ENCODE measurements at regions not wholly inside any gene's neighbourhood (a gene's known extent, or its start where the extent isn't known, plus 50 kb on each side); places are given as distances from the start of the nearest gene placed in this dataset.

- no peaks in the 10 kb centered on the region for H3K9me1 ChIP-seq (replicated peaks; ENCODE audit: control insufficient read depth, extremely low read depth, insufficient read depth, low read length)
- H3K27ac ChIP-seq (ENCODE audit: insufficient read depth, low read depth, low read length), result no peak overlapping the region
- H3K9me3 ChIP-seq (replicated peaks; ENCODE audit: control insufficient read depth, insufficient read depth, low read length), result no peaks in the 10 kb centered on the region
- POLR2A ChIA-PET, result no interaction called here
- H3K4me3 ChIP-seq (replicated peaks in 1 of 3; ENCODE audit: insufficient read depth in 1 of 3, low read depth in 1 of 3, low read length in 3 of 3), result no peak overlapping the region
- H3K9ac ChIP-seq (replicated peaks; ENCODE audit: extremely low read depth, insufficient read depth, low read length), result no peak overlapping the region
- intact Hi-C loops (cut with micrococcal nuclease), result no loop called here
- no peaks in the 10 kb centered on the region for H3K4me1 ChIP-seq (ENCODE audit: control insufficient read depth, extremely low read depth, insufficient read depth, low read length)
- no peaks in the 10 kb centered on the region for H3K79me2 ChIP-seq (ENCODE audit: control insufficient read depth, insufficient read depth, low read length)
- DNase-seq (ENCODE audit: low read depth, low spot score), result no peak
- CTCF ChIA-PET, result no interaction called here
- dilution Hi-C loops (cut with MboI; ENCODE audit: extremely low pct_ligation_motif_present, low sequenced_read_pairs), result no loop called here
- no peak for FAIRE-seq
- H3K27me3 ChIP-seq (ENCODE audit: control insufficient read depth in 2 of 2, insufficient read depth in 2 of 2, low read length in 2 of 2), result no peaks in the 10 kb centered on the region
- TF ChIP-seq, protein P1, sequence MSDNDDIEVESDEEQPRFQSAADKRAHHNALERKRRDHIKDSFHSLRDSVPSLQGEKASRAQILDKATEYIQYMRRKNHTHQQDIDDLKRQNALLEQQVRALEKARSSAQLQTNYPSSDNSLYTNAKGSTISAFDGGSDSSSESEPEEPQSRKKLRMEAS (IDR thresholded peaks at IDR 0.05; ENCODE audit: insufficient read depth, insufficient read length), result no peak
- TF ChIP-seq GATA2 (IDR thresholded peaks at IDR 0.05; ENCODE audit: insufficient read depth, insufficient read length, low read depth, low read length) (no peak), MYC (IDR thresholded peaks at IDR 0.05; ENCODE audit: low read depth, low read length) (no peak), POLR2AphosphoS5 (IDR thresholded peaks at IDR 0.05; ENCODE audit: insufficient read depth, low read depth, low read length) (no peak), CTCF (IDR thresholded peaks at IDR 0.05; ENCODE audit: extremely low read depth in 1 of 2, insufficient read depth in 1 of 2, low read depth in 1 of 2, low read length in 2 of 2) (no peak), FOS (IDR thresholded peaks at IDR 0.05; ENCODE audit: borderline replicate concordance, insufficient read depth, low read length) (no peak), POLR2A (IDR thresholded peaks at IDR 0.05; ENCODE audit: low read depth, low read length) (no peak), JUN (IDR thresholded peaks at IDR 0.05; ENCODE audit: borderline replicate concordance, insufficient read depth, insufficient read length, low read depth) (no peak)
- no peaks in the 10 kb centered on the region for H3K36me3 ChIP-seq (ENCODE audit: control insufficient read depth in 2 of 2, extremely low read depth in 1 of 2, insufficient read depth in 2 of 2, low read length in 2 of 2)
- no peak overlapping the region for H3K4me2 ChIP-seq (ENCODE audit: insufficient read depth, low read length)
- no peak overlapping the region for H2AFZ ChIP-seq (ENCODE audit: low read depth, low read length)
- H4K20me1 ChIP-seq (replicated peaks; ENCODE audit: control insufficient read depth, extremely low read depth, insufficient read depth, low read length), result no peaks in the 10 kb centered on the region
- no TSS peak for BruUV-seq (replicated peaks)
These were observed 284.5 kb upstream of the CTSO start for GRCh38 chr4:156238171-156238570.

All from endothelial cell of umbilical vein (primary cell).